ENCODE measurements at regions not wholly inside any gene's neighbourhood (a gene's known extent, or its start where the extent isn't known, plus 50 kb on each side); places are given as distances from the start of the nearest gene placed in this dataset.

DNA sequence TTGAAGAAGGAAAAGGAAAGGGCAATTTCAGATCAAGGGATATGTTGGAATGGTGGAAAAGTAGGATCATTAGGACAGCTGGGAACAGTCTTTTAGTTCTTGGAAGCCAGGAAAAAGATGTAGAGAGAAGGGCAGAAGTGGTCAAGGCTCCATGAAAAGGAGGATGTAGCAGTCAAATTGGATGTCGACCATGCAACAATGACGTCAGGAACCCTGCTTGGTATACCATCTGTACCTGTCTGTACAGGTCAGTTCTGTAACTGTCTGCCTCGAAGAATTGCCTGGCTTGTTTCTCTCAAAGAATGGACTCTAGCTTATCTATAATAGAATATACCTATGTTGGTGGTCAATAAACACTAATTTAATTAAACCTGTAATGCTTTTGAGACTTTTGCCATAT, 157.8 kb upstream of the SGO1 start:
- TF ChIP-seq POLR2A (IDR thresholded peaks at IDR 0.05) = no peak
- TF ChIP-seq, protein P1, sequence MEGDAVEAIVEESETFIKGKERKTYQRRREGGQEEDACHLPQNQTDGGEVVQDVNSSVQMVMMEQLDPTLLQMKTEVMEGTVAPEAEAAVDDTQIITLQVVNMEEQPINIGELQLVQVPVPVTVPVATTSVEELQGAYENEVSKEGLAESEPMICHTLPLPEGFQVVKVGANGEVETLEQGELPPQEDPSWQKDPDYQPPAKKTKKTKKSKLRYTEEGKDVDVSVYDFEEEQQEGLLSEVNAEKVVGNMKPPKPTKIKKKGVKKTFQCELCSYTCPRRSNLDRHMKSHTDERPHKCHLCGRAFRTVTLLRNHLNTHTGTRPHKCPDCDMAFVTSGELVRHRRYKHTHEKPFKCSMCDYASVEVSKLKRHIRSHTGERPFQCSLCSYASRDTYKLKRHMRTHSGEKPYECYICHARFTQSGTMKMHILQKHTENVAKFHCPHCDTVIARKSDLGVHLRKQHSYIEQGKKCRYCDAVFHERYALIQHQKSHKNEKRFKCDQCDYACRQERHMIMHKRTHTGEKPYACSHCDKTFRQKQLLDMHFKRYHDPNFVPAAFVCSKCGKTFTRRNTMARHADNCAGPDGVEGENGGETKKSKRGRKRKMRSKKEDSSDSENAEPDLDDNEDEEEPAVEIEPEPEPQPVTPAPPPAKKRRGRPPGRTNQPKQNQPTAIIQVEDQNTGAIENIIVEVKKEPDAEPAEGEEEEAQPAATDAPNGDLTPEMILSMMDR (IDR thresholded peaks at IDR 0.05) = no peak

All from thyroid gland (tissue), 4 donors.